ENCODE measurements at regions not wholly inside any gene's neighbourhood (a gene's known extent, or its start where the extent isn't known, plus 50 kb on each side); places are given as distances from the start of the nearest gene placed in this dataset.

- TF ChIP-seq CTCF (IDR thresholded peaks at IDR 0.05; ENCODE audit: insufficient read depth, low read length, poor library complexity, severe bottlenecking): no peak
- no peak for TF ChIP-seq EZH2phosphoT487 (conservative IDR thresholded peaks at IDR 0.05; ENCODE audit: low read length)
Observed at GRCh38 chr2:14424478-14425390, 207.8 kb upstream of the LRATD1 start.
